HG03432 (cell line): ENCODE measurements at regions not wholly inside any gene's neighbourhood (a gene's known extent, or its start where the extent isn't known, plus 50 kb on each side); places are given as distances from the start of the nearest gene placed in this dataset.
"Not testable (repeated sequence)": the region's sequence is repeated elsewhere in the genome, so short reads cannot be mapped to it uniquely, and the experiment has no call there.

ENCODE experiments used
- ATAC-seq: cut with Tn5 transposase; IDR thresholded peaks from one replicate; pipeline ENCODE4 v1.9.1; 2021; ENCODE audit warnings: mild to moderate bottlenecking, moderate library complexity; ENCODE audit not compliant: unreplicated experiment

DNA sequence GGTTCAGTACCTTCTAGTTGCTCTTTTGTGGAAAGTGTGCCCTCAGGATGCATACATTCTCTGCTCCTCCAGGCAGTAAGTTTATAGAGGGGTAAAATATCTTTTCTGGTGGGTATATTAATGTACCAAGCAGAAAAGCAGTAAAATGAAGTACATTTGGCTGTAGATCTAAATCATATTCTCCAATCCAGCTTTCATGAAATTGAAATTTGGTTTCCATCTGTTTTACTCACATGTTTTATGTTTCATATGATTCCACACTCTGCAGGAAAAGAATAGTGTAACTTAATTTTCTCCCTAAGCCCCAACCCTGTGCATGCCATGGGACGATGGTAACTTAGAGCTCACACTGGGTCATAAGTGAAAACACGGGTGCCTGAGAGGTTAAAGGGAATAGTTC is 172.3 kb downstream of the AKAIN1 start:
- ATAC-seq: no peak

DNA sequence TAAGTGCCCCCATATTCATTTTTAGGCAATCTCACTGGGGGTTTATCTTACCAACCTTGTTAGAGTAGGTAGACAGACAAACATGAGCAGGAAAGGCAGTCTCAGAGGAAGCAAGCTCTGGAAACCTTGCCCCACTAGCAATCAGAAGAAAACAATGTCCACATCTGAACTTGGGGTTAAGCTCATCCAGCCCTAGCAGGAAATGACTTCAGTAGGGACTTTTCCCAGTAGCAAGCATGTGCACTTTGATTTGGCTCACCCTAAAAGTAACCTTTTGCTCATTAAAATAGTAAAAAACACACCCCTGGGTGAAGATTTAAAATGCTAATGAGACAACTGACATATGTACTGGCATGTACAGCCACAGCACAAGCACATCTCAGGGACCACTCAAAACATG is 175.5 kb downstream of the AKAIN1 start:
- ATAC-seq: no peak

DNA sequence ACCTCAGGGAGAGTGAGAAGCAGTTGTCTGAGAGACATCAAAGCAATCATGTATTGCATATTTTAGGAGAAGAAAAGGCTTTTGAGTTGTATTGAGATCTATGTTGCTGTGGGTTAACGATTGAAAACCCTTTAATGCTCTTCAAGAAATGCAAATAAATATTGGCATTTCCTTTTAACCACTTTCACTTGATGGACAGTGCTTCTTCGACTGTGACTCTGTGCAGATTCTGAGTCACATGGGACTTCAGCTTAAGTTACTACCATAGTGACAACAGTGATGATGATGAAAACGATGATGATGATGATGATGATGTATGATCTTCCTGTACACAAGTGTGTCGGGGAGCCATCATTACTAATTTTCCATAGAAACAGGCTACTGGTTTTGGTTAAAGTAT is 181.8 kb downstream of the AKAIN1 start:
- ATAC-seq: no peak

DNA sequence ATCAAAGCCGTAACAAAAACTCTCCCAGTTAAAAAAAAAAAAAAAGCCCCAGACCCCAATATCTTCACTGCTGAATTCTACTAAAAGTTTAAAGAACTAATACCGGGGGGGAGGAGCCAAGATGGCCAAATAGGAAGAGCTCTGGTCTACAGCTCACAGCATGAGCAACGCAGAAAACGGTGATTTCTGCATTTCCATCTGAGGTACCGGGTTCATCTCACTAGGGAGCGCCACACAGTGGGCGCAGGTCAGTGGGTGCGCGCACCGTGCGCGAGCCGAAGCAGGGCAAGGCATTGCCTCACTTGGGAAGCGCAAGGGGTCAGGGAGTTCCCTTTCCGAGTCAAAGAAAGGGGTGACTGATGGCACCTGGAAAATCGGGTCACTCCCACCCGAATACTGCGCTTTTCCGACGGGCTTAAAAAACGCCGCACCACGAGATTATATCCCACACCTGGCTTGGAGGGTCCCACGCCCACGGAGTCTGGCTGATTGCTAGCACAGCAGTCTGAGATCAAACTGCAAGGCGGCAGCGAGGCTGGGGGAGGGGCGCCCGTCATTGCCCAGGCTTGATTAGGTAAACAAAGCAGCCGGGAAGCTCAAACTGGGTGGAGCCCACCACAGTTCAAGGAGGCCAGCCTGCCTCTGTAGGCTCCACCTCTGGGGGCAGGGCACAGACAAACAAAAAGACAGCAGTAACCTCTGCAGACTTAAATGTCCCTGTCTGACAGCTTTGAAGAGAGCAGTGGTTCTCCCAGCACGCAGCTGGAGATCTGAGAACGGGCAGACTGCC is 192.8 kb downstream of the AKAIN1 start:
- ATAC-seq: not testable (repeated sequence)

DNA sequence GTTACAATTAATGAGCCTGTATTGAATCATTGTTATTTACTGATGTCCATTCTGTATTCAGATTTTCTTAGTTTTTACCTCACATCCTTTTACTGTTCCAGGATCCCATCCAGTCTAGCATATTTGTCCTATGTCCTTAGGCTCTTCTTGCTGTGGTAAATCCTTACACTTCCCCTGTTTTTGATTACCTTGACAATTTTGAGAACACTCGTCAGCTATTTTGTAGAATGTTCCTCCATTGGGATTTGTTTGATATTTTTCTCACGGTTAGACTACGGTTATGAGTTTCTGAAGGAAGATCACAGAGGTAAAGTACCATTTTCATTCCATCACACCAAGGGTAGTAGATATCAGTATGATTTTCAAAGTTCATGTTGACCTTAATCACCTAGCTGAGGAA is 202.3 kb downstream of the AKAIN1 start:
- no peak for ATAC-seq

DNA sequence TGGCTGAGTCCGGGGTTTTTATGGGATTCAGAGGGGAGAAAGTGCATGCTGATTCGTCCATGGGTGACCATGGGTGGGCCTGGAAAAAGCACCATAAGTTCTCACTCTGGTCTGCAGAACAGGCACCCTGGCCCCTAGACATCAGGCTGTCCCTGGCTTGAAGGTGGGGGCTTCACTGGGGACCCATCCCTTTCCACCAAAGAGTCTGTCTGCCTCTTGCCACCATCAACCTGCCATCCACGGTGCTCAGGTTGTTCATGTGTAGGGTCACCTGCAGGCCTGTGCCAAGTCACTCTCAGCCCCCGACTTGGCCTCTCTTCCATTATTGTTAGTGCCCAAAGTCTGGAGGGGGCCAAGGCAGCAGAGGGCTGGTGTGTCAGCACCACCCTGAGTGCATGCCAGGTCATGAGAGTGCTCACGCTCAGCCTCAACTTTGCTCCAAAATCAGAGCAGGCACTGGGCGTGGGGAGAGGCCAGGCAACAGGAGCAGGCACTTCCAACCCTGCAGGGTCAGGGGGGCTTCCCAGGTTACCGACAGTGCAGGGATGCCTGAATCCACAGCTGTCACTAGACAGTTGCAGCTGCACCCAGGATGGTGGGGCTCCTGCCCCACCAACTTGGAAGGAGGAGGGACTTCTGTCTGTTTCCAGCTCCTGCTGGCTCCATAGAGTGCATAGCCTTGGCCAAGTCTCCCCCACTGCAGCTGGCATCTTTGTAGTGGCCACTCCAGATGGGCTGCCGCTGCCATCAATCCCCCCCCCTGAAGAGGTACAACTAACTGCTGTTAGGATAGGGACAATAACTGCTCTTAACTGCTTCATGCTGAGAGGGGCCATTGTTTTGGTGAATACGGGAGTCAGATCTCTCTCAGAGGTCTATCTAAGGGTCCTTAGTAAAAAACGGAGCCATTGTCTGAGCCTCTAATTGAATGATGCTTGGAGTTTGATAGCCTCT is 209.3 kb downstream of the AKAIN1 start:
- ATAC-seq: no peak

DNA sequence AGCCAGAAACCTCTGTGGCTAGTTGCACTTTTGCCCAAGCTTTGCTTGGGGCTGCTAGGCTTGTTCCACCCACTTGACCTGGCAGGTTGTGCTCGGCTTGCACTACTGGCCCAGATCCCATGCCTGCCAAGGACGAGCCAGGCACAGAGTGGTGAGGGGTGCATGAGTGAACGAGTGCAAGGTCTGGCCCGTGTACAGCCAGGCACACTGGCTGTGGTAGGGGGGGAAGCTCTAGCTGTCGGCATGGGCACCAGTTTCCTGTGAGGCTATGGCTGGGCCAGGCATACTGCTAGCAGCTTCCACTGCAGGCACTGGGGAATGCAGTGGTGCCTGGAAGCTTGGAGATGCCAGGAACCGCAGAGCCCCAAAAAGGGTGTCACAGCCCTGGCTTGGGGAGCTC is 210.4 kb downstream of the AKAIN1 start:
- no peak for ATAC-seq

DNA sequence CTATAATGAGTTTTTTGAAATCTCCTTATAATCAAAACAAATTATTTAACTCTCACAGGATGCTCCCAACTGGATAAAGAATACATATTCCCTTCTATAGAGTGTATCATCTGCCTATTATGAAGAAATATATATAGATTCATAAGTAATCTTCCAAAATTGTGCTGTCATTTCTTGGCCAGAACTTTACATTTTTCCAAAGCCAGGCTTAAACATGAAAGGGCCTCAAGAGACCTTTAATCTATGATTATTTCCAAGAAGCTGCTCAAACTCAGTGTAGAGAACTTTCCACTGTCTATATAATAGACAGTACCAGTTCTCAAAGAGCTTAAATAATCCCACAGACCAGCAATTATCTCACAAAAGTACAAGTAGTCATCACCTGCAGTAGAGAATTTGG is 211.0 kb downstream of the AKAIN1 start:
- ATAC-seq: no peak

DNA sequence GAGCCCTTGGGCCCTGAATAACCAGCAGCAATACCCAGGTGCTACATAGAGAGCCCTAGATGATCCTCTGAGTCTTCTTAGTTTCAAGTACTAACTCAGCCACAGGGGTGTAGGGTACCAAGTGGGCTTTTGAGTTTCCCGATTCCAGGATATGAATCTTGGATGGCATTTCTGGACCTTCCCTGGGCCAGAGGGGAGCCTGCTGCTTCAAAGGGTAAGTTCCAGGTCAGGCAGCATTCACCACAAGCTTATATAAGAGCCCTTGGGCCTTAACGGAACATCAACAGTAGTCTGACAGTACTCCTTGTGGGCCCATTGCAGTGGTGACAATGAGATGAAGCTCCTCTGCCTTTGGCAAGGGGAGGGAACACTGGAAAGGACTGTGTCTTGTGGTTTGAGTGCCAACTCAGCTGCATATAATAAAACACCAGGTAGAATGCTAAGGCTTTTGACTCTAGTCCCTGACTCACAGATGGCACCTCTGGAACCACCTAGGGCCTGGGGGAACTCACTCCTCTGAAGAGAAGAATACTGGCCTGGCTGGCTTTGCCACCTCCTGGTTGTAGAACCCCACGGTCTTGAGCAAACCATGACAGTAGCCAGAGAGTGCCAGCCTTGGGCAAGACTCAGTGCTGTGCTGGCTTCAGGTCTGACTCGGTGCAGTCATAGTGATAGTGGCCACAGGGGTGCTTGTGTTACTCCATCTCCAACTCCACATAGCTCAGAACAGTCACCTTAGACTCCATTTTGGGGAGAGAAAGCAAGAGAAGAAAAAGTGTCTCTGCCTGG is 235.7 kb downstream of the AKAIN1 start:
- ATAC-seq: no peak

DNA sequence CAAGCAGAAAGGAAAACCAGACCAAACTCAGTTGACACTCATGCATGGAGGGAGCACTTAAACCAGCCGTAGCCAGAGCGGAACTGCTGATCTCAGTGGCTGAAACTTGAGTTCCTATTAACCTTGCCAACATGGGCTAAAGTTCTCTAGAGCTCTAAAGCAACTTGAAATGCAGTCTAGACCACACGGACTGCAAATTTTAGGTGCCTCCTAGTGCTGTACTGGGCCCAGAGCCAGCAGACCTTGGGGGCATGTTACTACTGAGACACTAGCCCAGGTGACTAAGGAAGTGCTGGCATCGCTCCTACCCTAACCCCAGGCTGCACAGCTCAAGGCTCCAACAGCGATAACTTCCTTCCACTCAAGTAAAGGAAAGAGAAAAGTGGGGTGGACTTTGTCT is 236.5 kb downstream of the AKAIN1 start:
- ATAC-seq: no peak

DNA sequence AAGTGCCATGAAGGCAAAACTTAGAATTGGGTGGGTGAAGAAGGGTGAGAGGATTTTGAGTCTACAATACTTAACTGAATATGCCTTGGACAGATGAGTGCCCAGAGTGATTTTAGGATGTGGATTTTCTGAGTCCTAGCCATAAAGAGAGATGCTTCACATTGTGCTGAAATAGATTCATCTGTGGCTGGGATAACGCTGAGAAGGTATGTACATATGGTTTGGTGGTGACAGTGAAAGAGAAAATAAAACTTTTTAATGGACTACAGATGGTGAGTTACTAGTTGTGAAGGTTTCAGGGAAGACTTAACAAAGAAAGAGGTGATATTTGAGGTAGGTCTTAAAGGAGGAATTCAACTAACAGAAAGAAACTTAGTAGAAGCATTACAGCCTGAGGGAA is 265.8 kb downstream of the AKAIN1 start:
- no peak for ATAC-seq

DNA sequence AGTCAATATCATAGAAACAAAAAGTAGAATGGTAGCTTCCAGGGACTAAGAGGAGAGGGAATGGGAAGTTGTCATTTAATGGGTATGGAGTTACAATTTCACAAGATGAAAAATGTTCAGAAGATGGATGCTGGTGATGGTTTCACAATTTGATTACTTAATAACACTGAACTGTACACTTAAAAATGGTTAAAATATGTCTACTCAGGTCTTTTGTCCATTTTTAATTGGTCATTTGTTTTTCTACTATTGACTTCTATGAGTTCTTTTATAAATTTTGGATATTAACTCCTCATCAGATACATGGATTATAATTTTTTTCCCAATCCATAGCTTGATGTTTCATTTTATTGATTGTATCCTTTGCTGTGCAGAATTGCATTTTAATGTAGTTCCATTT is 275.5 kb downstream of the AKAIN1 start:
- no peak for ATAC-seq

DNA sequence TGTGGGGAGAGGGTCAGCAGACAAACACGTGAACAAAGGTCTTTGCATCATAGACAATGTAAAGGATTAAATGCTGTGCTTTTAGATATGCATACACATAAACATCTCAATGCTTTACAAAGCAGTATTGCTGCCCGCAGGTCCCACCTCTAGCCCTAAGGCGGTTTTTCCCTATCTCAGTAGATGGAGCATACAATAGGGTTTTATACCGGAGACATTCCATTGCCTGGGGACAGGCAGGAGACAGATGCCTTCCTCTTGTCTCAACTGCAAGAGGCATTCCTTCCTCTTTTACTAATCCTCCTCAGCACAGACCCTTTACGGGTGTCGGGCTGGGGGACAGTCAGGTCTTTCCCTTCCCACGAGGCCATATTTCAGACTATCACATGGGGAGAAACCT is 279.5 kb downstream of the AKAIN1 start:
- not testable (repeated sequence) for ATAC-seq

DNA sequence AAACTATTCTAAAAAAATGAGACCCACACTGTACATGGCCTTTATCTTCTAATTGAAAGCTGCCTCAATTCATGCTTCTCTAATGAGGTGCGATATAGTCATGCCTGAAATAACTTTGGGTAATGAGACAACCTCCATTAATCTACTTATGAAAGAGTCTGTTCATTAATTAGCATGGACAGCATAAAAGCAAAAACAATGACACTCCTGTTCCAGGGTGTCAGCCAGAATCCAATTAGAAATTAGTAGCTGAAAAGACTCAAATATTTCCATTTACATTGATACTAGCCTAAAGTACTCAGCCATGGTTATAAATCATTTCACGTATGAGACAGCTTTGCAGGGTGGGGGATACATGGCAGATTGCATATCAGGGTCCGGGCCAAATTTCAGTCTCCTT is 288.7 kb downstream of the AKAIN1 start:
- no peak for ATAC-seq

DNA sequence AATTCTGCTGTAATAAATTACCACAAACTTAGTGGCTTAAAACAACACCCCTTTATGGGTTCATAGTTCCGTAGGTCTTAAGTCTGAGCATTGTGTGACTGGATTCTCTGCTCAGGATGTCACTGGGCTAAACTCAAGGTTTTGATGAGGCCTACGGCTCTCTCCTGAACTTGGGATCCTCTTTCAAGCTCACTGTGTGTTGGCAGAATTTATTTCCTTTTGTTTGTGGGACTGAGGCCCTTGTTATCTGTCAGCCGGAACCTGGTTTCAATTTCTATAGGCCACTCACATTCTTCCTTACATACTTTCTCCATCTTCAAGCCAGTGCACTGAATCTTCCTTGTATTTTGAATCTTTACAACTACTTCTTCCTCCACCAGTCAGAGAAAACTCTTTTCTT is 290.2 kb downstream of the AKAIN1 start:
- no peak for ATAC-seq

DNA sequence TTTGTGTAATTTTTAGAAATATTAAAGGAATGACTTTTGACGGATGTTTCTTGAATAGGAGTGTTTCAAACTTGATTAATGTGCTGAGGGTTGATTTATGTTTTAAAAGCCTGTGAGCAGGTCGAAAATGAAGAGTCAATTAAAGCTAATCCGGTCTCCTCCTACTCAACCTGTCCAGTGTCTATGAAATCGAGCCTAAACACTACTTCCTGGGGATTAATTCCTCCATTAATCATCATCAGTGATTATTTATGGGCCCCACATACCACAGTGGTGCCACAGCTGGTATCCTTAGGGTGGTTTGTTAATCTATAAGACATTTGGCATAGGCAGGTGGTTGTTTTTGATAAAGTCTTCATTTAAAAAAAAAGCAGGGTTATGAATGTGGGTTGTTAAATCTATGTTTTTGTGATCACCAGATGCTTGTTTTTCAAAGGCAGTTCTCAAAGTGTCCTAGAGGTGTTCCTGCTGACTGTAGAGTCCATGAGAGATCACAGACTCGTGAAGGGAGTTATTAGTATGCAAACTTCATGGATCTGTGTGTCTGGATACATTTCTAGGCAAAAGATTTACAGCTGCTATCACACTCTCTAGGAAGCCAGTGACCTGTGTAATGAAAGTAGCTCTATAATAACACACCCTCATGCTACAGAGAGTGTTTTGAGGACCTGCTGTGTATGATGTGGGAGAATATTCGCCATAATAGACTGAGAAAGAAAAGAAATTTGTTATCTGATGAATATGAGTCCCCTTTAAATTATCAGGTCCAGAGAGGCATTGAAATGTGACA is 308.6 kb downstream of the AKAIN1 start:
- ATAC-seq: no peak

DNA sequence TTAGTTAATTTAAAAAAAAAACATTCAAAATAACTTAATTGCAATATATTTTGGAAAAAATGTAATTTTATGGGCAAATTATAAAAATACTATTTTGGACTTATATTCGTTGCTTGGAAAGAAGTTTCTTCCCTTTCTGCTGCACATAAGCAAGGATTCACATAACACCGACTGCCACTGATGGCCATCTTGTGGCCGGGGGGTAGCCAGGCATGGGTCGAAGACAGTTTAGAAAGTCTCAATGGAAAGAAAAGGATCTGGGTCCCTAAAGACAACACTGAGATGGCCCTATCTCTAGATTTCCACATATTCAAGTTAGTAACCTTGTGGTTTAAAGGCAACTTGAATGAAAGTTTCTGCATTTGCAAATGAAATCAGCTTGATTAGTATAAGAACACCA is 318.6 kb downstream of the AKAIN1 start:
- ATAC-seq: no peak

DNA sequence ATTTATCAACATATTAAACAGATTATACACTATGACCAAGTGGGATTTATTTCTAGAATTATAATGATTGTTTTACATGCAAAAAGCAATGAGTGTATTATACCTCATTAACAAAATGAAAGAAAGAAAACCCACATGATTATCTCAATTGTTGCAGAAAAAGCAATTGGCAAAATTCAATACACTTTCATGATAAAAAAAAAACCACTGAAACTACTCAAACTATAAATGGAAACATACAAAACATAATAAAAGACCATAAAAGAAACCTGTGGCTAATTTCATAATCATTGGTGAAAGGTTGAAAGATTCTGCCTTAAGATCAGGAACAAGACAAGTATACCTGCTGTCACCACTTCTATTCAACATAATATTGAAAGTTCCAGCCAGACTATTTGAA is 325.9 kb downstream of the AKAIN1 start:
- no peak for ATAC-seq

DNA sequence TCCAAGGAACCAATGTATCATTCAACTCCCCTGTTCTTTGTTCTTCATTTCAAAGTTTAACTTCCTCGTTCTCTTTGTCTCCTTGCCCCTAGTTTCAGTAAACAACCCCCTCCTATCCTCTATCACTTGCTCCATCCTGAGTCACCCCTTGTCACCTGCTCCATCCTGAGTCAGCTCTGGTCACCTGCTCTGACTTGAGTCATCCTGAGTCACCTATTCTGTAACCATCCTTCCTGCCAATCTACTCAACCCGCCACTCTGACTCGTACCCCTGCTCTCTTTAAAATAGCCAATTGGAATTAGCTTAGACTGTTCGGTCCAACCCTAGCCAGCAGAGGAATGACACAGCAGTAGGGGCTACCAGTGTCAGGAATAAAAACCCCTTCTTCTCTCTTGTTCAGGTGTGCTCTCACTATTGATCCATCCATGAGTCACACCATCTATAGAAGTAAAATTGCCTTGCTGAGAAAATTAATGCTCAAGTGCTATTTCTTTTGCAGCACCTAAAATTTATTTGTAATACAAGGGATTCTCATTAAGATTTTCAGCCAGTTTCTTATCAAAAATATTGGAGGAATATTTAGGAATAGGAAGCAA is 326.8 kb downstream of the AKAIN1 start:
- ATAC-seq: no peak

DNA sequence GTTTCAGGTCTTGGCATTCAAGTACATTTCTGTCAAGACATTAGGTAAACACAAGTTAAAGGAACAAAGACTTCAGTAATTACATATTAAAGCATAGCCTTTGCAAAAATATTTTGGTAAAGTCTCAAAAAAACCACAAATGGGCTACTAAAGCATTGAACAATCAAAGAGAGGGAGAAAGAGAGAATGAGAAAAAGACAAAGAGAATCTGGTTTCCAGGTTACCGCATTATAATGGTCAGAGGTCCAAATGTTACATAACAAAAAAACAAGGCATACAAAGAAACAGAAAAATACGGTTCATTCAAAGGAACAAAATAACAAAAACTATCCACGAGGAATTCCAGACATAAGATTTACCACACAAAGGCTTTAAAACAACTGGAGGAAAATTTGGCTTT is 327.9 kb downstream of the AKAIN1 start:
- no peak for ATAC-seq
